Natural killer cell (primary cell): ENCODE measurements at regions not wholly inside any gene's neighbourhood (a gene's known extent, or its start where the extent isn't known, plus 50 kb on each side); places are given as distances from the start of the nearest gene placed in this dataset.

Experiments
- ATAC-seq, 3 donors: fragments of 150-1000 bp in 2 of 3; fragments of 200-7000 bp in 1 of 3; cut with Tn5 transposase; 1 replicate in 1 of 3; 2 replicates in 2 of 3; pipeline ENCODE4 v1.10.0; 2021; ENCODE audit warnings: mild to moderate bottlenecking in 2 of 3, moderate library complexity in 2 of 3
- DNase-seq, 2 donors: peaks; one replicate each; pipeline versions ENCODE4 v3.0.0 to v3.0.0-alpha.2; 2013 to 2021; ENCODE audit warnings: mixed read lengths in 1 of 2
- H3K27ac ChIP-seq: one replicate; pipeline ENCODE4 v1.5.1; 2013; ENCODE audit warnings: mild to moderate bottlenecking, low read length
- H3K27me3 ChIP-seq: one replicate; pipeline ENCODE4 v1.6.1; 2013; ENCODE audit warnings: low read length; ENCODE audit not compliant: control insufficient read depth, insufficient read depth
- H3K36me3 ChIP-seq: one replicate; pipeline ENCODE4 v1.6.1; 2013; ENCODE audit warnings: low read length; ENCODE audit not compliant: control insufficient read depth, insufficient read depth
- H3K4me1 ChIP-seq: one replicate; pipeline ENCODE4 v1.6.1; 2013; ENCODE audit warnings: low read length; ENCODE audit not compliant: control insufficient read depth, insufficient read depth
- H3K4me3 ChIP-seq: one replicate; pipeline ENCODE4 v1.5.1; 2013; ENCODE audit warnings: low read length
- H3K9me3 ChIP-seq: one replicate; pipeline ENCODE4 v1.6.1; 2013; ENCODE audit warnings: low read length; ENCODE audit not compliant: control insufficient read depth, insufficient read depth
- H3K27ac Mint-ChIP-seq, 2 donors: one replicate each; pipeline ENCODE4 v1.8.0; 2022; ENCODE audit warnings: mild to moderate bottlenecking in 2 of 2, mixed read lengths in 2 of 2, moderate library complexity in 1 of 2
- H3K27me3 Mint-ChIP-seq, 2 donors: one replicate each; pipeline ENCODE4 v1.8.0; 2022; ENCODE audit warnings: low read depth in 2 of 2, mixed read lengths in 2 of 2
- H3K36me3 Mint-ChIP-seq: one replicate; pipeline ENCODE4 v1.8.0; 2022; ENCODE audit warnings: mixed read lengths
- H3K4me1 Mint-ChIP-seq, 2 donors: one replicate each; pipeline ENCODE4 v1.8.0; 2022; ENCODE audit warnings: mixed read lengths in 2 of 2
- H3K4me3 Mint-ChIP-seq: one replicate; pipeline ENCODE4 v1.8.0; 2022; ENCODE audit warnings: mild to moderate bottlenecking, moderate library complexity, mixed read lengths
- H3K9me3 Mint-ChIP-seq, 2 donors: one replicate each; pipeline ENCODE4 v1.8.0; 2022; ENCODE audit warnings: mixed read lengths in 2 of 2
- WGBS: methylation state at CpG from one replicate; pipeline ENCODE4 v1.1.7; 2013; ENCODE audit warnings: missing lambda C conversion rate; ENCODE audit not compliant: insufficient coverage; 5-methylcytosine and 5-hydroxymethylcytosine counted together
- intact Hi-C: fragments of 100-400 bp; cut with micrococcal nuclease; formaldehyde crosslinking; loops from one replicate; pipeline ENCODE4 v1.14.2; 2022
- TF ChIP-seq, protein P1 (sequence below): fragments of 200-600 bp; IDR thresholded peaks from one replicate; pipeline ENCODE4 v1.8.0; 2022; ENCODE audit warnings: antibody characterized with exemption

DNA sequence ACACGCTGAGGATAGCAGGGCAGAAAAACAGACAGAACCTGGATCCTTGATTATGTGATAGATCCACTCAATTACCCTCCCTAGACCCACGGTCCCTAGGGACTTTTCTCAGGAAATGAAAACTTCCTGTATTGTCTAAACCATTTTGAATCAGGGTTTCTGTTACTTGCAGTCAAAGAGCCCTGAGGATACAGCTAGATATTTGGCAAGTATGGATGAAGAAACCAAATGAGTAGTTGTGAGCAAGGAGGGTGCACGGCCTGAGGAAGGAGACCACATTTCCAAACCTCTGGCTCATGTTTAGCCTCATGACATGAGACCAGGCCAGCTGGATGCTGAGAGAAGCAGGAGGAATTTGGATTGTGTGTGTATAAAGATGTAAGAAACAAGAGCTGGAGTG, 91.6 kb downstream of the MRPL14 start:
- Mint-ChIP-seq H3K4me3 (no peak overlapping the region), H3K27ac (no peak overlapping the region), H3K9me3 (no peaks in the 10 kb centered on the region), H3K4me1 (no peaks in the 10 kb centered on the region), H3K27me3 (peaks cover 10 to 22% of the 10 kb centered on the region in 2 donors), H3K36me3 (no peaks in the 10 kb centered on the region)
- intact Hi-C loops = no loop called here
- peaks cover 7% of the 10 kb centered on the region for H3K4me1 ChIP-seq
- H3K27me3 ChIP-seq = no peaks in the 10 kb centered on the region
- WGBS = 66% methylated on average over 3 of the region's 3 CpGs
- TF ChIP-seq, protein P1, sequence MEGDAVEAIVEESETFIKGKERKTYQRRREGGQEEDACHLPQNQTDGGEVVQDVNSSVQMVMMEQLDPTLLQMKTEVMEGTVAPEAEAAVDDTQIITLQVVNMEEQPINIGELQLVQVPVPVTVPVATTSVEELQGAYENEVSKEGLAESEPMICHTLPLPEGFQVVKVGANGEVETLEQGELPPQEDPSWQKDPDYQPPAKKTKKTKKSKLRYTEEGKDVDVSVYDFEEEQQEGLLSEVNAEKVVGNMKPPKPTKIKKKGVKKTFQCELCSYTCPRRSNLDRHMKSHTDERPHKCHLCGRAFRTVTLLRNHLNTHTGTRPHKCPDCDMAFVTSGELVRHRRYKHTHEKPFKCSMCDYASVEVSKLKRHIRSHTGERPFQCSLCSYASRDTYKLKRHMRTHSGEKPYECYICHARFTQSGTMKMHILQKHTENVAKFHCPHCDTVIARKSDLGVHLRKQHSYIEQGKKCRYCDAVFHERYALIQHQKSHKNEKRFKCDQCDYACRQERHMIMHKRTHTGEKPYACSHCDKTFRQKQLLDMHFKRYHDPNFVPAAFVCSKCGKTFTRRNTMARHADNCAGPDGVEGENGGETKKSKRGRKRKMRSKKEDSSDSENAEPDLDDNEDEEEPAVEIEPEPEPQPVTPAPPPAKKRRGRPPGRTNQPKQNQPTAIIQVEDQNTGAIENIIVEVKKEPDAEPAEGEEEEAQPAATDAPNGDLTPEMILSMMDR = no peak
- no peaks in the 10 kb centered on the region for H3K36me3 ChIP-seq
- ATAC-seq (no peak), DNase-seq (no peak)
- H3K27ac ChIP-seq = no peak overlapping the region
- no peaks in the 10 kb centered on the region for H3K9me3 ChIP-seq
- H3K4me3 ChIP-seq = no peak overlapping the region

DNA sequence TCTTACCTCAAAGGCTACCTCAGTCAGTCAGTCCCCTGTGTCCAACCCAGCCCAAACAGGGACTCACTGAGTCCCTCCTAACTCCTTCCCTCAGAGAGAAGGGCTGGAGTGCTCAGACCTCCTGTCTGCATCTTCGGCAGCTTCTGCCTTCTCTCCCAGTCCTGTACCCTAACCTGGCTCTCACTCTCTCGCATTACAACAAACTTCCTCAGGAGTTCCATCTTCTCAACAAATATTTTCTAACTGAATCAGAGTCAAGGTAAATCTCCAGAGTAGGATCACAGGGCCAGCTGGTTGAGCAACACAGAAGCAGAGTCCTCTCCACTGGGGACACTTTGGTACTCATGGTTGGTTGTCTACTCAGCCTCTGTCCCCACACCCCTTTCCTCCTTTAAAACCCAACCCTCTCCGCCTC, 92.3 kb downstream of the MRPL14 start:
- WGBS = 92% methylated on average over 3 of the region's 3 CpGs
- H3K27ac ChIP-seq = no peak overlapping the region
- no peaks in the 10 kb centered on the region for H3K9me3 ChIP-seq
- no peak overlapping the region for H3K27ac Mint-ChIP-seq
- no peaks in the 10 kb centered on the region for H3K27me3 ChIP-seq
- ATAC-seq = no peak
- H3K4me1 Mint-ChIP-seq = no peaks in the 10 kb centered on the region
- H3K36me3 Mint-ChIP-seq = no peaks in the 10 kb centered on the region
- peaks cover 10 to 27% of the 10 kb centered on the region in 2 donors for H3K27me3 Mint-ChIP-seq
- intact Hi-C loops = no loop called here
- no peak overlapping the region for H3K4me3 ChIP-seq
- H3K4me1 ChIP-seq = peaks cover 7% of the 10 kb centered on the region
- H3K4me3 Mint-ChIP-seq = no peak overlapping the region
- no peak for DNase-seq
- H3K9me3 Mint-ChIP-seq = no peaks in the 10 kb centered on the region
- H3K36me3 ChIP-seq = no peaks in the 10 kb centered on the region
- TF ChIP-seq, protein P1 = no peak

DNA sequence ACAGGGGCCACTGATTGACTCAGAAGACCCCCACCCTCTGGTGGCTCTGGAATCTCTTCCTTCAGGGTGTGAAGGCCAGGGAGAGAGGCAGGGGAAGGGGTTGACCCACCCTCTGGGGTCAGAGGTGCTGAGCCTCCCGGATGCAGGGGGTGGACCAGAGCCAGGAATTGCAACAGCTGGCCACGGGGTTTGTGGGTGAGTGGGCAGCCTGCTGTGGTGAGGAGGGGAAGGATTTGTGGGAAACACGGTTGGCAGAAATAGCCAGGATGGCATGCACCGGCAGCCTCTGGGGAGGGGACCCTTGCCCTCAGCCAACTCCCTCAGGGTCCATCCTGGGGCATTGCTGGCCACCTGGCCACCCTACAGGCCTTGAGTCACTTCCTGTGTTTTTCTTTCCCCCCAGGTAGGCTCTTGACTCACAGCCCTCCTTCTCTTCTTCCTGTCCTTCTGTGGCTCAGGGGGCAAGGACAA, 92.8 kb downstream of the MRPL14 start:
- intact Hi-C loops = no loop called here
- H3K9me3 ChIP-seq = no peaks in the 10 kb centered on the region
- H3K4me3 ChIP-seq = no peak overlapping the region
- TF ChIP-seq, protein P1 = no peak
- H3K36me3 ChIP-seq = no peaks in the 10 kb centered on the region
- Mint-ChIP-seq H3K36me3 (no peaks in the 10 kb centered on the region), H3K27me3 (peaks cover 10 to 24% of the 10 kb centered on the region in 2 donors), H3K9me3 (no peaks in the 10 kb centered on the region), H3K4me1 (no peaks in the 10 kb centered on the region), H3K27ac (no peak overlapping the region), H3K4me3 (no peak overlapping the region)
- 22% methylated on average over 4 of the region's 4 CpGs for WGBS
- peaks cover 7% of the 10 kb centered on the region for H3K4me1 ChIP-seq
- peaks cover 5% of the 10 kb centered on the region for H3K27me3 ChIP-seq
- H3K27ac ChIP-seq = no peak overlapping the region
- ATAC-seq = no peak
- no peak for DNase-seq

DNA sequence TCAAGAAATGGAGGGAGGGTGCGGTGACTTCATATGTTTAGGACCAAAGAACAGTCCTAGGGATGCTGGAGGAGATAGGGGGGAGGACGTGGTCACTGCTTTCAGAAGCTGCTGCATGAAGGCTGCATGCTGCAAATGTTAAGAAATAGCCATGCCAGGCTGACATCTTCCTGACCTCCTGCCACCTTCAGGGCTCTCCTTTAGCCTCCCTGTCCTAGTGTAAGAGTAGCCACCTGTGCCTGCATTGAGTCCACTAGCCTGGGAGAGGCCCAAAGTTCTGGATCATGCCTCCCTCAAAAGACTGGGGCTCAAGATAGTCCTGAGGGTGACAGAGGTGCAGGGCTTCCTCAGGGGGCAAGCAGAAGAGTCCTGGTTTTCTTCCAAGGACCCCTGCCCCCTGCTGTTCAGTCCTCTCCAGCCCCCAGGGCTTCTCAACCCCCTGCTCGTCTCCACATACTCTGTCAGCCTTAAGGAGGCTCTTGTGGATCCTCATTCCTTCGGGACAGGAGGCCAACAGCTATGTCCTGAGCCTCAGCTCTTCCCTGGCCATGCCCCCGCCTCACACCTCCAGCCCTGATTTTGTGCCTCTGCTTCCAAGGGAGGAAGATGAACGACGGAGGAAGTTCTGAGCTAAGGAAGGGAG, 96.3 kb downstream of the MRPL14 start:
- no peak overlapping the region for H3K4me3 ChIP-seq
- peaks cover 28 to 30% of the 10 kb centered on the region in 2 donors for H3K27me3 Mint-ChIP-seq
- 77% methylated on average over 7 of the region's 7 CpGs for WGBS
- no peak for ATAC-seq
- no peaks in the 10 kb centered on the region for H3K36me3 Mint-ChIP-seq
- no peak for DNase-seq
- no peak overlapping the region for H3K4me3 Mint-ChIP-seq
- H3K4me1 Mint-ChIP-seq = no peaks in the 10 kb centered on the region
- H3K27me3 ChIP-seq = peaks cover 5% of the 10 kb centered on the region
- no peaks in the 10 kb centered on the region for H3K36me3 ChIP-seq
- H3K4me1 ChIP-seq = peaks cover 7% of the 10 kb centered on the region
- TF ChIP-seq, protein P1 = no peak
- H3K27ac Mint-ChIP-seq = no peak overlapping the region
- no peaks in the 10 kb centered on the region for H3K9me3 ChIP-seq
- no peaks in the 10 kb centered on the region for H3K9me3 Mint-ChIP-seq
- H3K27ac ChIP-seq = no peak overlapping the region
- intact Hi-C loops = no loop called here
